Subcutaneous abdominal adipose tissue (tissue), 5 donors: ENCODE measurements at regions not wholly inside any gene's neighbourhood (a gene's known extent, or its start where the extent isn't known, plus 50 kb on each side); places are given as distances from the start of the nearest gene placed in this dataset.

Experiments
- H3K27ac ChIP-seq: one replicate; pipeline ENCODE4 v1.7.0; 2013; ENCODE audit warnings: low read depth, mild to moderate bottlenecking, inconsistent platforms, low read length, moderate library complexity
- H3K27me3 ChIP-seq, 5 donors: one replicate each; pipeline ENCODE4 v1.7.0; 2013; ENCODE audit warnings: low read length in 5 of 5, inconsistent platforms in 1 of 5; ENCODE audit not compliant: control insufficient read depth in 5 of 5, insufficient read depth in 4 of 5
- H3K36me3 ChIP-seq, 5 donors: one replicate each; pipeline ENCODE4 v1.7.0; 2013; ENCODE audit warnings: low read length in 5 of 5; ENCODE audit not compliant: control insufficient read depth in 5 of 5, insufficient read depth in 5 of 5
- H3K4me1 ChIP-seq, 5 donors: one replicate each; pipeline ENCODE4 v1.7.0; 2013; ENCODE audit warnings: low read length in 5 of 5, mild to moderate bottlenecking in 3 of 5, moderate library complexity in 1 of 5; ENCODE audit not compliant: control insufficient read depth in 5 of 5, insufficient read depth in 5 of 5
- H3K4me3 ChIP-seq, 5 donors: one replicate each; pipeline ENCODE4 v1.7.0; 2013; ENCODE audit warnings: low read length in 5 of 5, low read depth in 1 of 5
- H3K9ac ChIP-seq, 5 donors: one replicate each; pipeline ENCODE4 v1.7.0; 2013; ENCODE audit warnings: low read length in 5 of 5, mild to moderate bottlenecking in 4 of 5, moderate library complexity in 3 of 5
- H3K9me3 ChIP-seq, 5 donors: one replicate each; pipeline ENCODE4 v1.7.0; 2013; ENCODE audit warnings: low read length in 5 of 5; ENCODE audit not compliant: control insufficient read depth in 5 of 5
- donor health status: healthy.
- donor health status: healthy.
- donor health status: healthy.
- donor health status: healthy.
- donor health status: healthy.

DNA sequence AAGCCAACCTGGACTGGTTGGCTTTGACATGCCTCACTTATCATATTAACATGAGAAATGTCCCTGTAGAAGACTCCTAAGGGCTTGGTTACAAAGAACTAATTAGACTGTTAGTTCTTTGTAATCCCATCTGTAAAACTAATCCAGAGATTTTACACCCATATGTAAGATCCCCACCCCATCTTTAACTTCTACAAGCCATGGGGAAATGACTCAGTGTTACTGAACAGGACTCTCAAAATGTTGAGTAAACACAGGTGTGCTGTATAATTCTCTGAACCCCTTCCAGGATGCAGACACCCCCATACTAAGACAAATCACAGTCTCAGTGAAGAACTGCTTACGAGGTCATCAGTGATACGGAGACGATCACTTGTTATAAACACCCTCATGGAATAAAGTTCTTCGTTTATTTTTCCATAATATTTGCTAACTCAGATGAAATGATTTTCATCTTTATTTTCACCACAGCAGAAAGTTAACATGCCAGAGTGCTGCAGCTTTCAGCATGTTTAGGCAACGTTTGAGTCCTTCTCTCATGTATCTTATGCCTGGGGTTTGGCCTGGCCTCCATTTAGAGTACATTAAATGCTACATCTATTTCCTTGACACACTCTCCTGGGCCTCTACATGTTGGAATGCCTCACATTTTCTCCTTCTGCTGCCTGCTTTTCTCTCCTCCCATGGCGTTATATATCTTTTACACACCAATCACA, 55.3 kb upstream of the LEKR1 start:
- Histone ChIP-seq H3K27me3 (no peaks in the 10 kb centered on the region), H3K36me3 (no peaks in the 10 kb centered on the region), H3K9me3 (no peaks in the 10 kb centered on the region), H3K4me3 (no peak overlapping the region), H3K9ac (no peak overlapping the region), H3K27ac (no peak overlapping the region), H3K4me1 (peaks cover 0 to 5% (median 0%) of the 10 kb centered on the region in 5 donors)

DNA sequence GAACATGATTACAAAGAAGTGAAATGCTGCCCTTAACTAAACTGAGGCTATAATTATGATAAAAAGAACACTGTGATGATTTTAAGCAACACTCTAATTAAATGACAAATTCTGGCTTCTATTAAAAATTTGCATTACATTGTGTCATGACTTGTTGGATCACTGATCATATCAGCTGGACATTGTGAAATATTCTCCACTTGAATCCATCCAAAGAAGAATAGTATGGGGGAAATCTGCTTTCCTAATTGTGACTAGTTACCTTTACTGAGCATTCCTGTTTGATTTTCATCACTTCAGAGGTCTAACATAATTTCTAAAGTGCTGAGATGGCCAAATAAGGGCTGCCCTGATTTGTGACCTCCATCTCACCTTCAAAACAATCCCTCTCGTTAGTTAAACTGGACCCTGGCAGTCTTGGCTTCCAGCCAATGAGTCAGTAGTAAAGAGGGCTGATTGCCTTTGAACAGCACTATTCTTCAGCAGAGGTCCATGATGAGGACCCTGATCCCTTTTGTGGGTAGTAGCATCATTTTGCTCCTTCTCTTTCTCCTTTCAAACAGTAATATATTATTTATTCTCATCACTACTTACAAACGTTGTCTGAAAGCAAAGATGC, 53.5 kb upstream of the LEKR1 start:
- H3K4me1 ChIP-seq: peaks cover 0 to 13% (median 0%) of the 10 kb centered on the region in 5 donors
- H3K27me3 ChIP-seq: no peaks in the 10 kb centered on the region
- H3K9me3 ChIP-seq: no peaks in the 10 kb centered on the region
- H3K9ac ChIP-seq: no peak overlapping the region
- no peak overlapping the region for H3K27ac ChIP-seq
- no peak overlapping the region for H3K4me3 ChIP-seq
- no peaks in the 10 kb centered on the region for H3K36me3 ChIP-seq

DNA sequence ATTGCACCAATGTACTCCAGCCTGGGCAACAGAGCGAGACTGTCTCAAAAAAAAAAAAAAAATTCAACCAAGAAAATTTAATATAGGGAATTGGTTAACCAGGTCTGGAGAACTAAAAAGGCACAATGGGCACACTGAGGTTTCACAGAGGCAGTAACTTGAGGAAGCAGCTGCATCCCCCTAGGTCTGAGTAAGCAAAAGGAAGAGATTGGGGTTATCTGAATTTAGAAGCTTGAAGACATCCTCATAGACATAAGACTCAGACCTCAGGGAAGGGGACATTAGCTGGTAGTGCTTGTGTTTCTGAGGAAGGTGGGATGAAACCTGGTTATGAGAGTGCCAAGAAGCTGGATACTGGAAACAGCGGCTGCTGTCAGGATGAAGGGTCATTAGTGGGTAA, 50.1 kb upstream of the LEKR1 start:
- Histone ChIP-seq H3K4me3 (no peak overlapping the region), H3K9ac (no peak overlapping the region), H3K36me3 (no peaks in the 10 kb centered on the region), H3K4me1 (peaks cover 0 to 8% (median 0%) of the 10 kb centered on the region in 5 donors), H3K9me3 (no peaks in the 10 kb centered on the region), H3K27ac (no peak overlapping the region), H3K27me3 (no peaks in the 10 kb centered on the region)
